DND-41 (cell line): ENCODE measurements at regions not wholly inside any gene's neighbourhood (a gene's known extent, or its start where the extent isn't known, plus 50 kb on each side); places are given as distances from the start of the nearest gene placed in this dataset.

Source experiments
- CTCF ChIP-seq: IDR thresholded peaks from 2 replicates; pipeline ENCODE4 v1.5.1; 2012; ENCODE audit warnings: borderline replicate concordance, low read length, moderate library complexity, mild to moderate bottlenecking; ENCODE audit not compliant: poor library complexity, severe bottlenecking; ENCODE audit errors: extremely low read depth
- EZH2 ChIP-seq: IDR thresholded peaks from 3 replicates; pipeline ENCODE4 v1.6.1; 2012; ENCODE audit warnings: borderline replicate concordance, low read depth, mild to moderate bottlenecking, moderate library complexity, low read length, inconsistent platforms; ENCODE audit not compliant: severe bottlenecking

GRCh38 chr1:201676641-201677040 is 137.7 kb downstream of the NAV1 start:
- TF ChIP-seq CTCF (no peak), EZH2 (no peak)
